K562 (cell line): ENCODE measurements at regions not wholly inside any gene's neighbourhood (a gene's known extent, or its start where the extent isn't known, plus 50 kb on each side); places are given as distances from the start of the nearest gene placed in this dataset.

Experiments used
- ATAC-seq: fragments of 200-7000 bp; cut with Tn5 transposase; 3 replicates; pipeline ENCODE4 v1.9.1; 2020; ENCODE audit warnings: moderate library complexity
- BruUV-seq: library from RNA; stranded (reverse); fragments of 400-500 nt; replicated peaks from 2 replicates; lab custom pipeline; 2021; lab: Mats Ljungman, UMichigan
- CTCF ChIA-PET: fragments of 300-600 bp; formaldehyde crosslinking; extraction: SDS; loops from one replicate; lab custom pipeline; 2021; ENCODE audit warnings: low intra/inter-chr PET ratio; lab: Yijun Ruan, JAX
- POLR2A ChIA-PET: fragments of 300-600, 350-650 bp; sonication (Branson Sonifier 250); formaldehyde crosslinking; extraction: SDS; loops from one replicate; lab custom pipeline; 2021; ENCODE audit warnings: antibody characterized with exemption, inconsistent platforms; lab: Yijun Ruan, JAX
- DNase-seq, 4 experiments: peaks; one replicate each; pipeline versions ENCODE4 v3.0.0 to v3.0.0-alpha.2; 2011 to 2018; ENCODE audit warnings: low spot score in 3 of 4, mixed read lengths in 3 of 4; ENCODE audit errors: extremely low read depth in 1 of 4
- FAIRE-seq: peaks from 2 replicates; lab custom pipeline; 2011; peaks lifted over from hg19 to GRCh38; lab: Jason Lieb, UNC
- H2AFZ ChIP-seq: 2 replicates; pipeline ENCODE4 v1.6.0; 2011; ENCODE audit warnings: low read depth, low read length, control low read depth, inconsistent platforms
- H3K27ac ChIP-seq: fragments of 200-600 bp; 3 replicates; pipeline ENCODE4 v1.8.0; 2011; ENCODE audit warnings: low read depth, mild to moderate bottlenecking, control low read depth, inconsistent platforms, low read length, moderate library complexity, mixed read lengths; ENCODE audit errors: extremely low read depth
- H3K27me3 ChIP-seq, 2 experiments: fragments of 300-600 bp in 1 of 2; 2 replicates in 1 of 2; 3 replicates in 1 of 2; pipeline versions ENCODE4 v1.6.0 to v1.8.0; 2011; ENCODE audit warnings: inconsistent platforms in 2 of 2, low read length in 2 of 2, mild to moderate bottlenecking in 1 of 2, mixed read lengths in 1 of 2, moderate library complexity in 1 of 2; ENCODE audit not compliant: control insufficient read depth in 2 of 2, insufficient read depth in 2 of 2
- H3K36me3 ChIP-seq: fragments of 300-600 bp; 3 replicates; pipeline ENCODE4 v1.8.0; 2011; ENCODE audit warnings: mild to moderate bottlenecking, low read length, inconsistent platforms; ENCODE audit not compliant: control insufficient read depth, insufficient read depth
- H3K4me1 ChIP-seq, 2 experiments: fragments of 200-600 bp in 1 of 2; replicated peaks in 1 of 2; 2 replicates in 1 of 2; 3 replicates in 1 of 2; pipeline versions ENCODE4 v1.5.1 to v1.8.0; 2011; ENCODE audit warnings: inconsistent platforms in 2 of 2, low read length in 2 of 2, mild to moderate bottlenecking in 1 of 2, mixed read lengths in 1 of 2, moderate library complexity in 1 of 2; ENCODE audit not compliant: control insufficient read depth in 2 of 2, insufficient read depth in 2 of 2
- H3K4me2 ChIP-seq: 2 replicates; pipeline ENCODE4 v1.6.1; 2011; ENCODE audit warnings: low read length, control low read depth, inconsistent platforms, mixed read lengths; ENCODE audit not compliant: insufficient read depth
- H3K4me3 ChIP-seq: fragments of 200-600 bp; sonication (generic), shearing (Covaris generic); 2 replicates; pipeline ENCODE4 v1.5.1; 2016; ENCODE audit warnings: control low read depth, inconsistent platforms
- H3K79me2 ChIP-seq: fragments of 200-600 bp; 3 replicates; pipeline ENCODE4 v1.8.0; 2011; ENCODE audit warnings: low read length, inconsistent platforms; ENCODE audit not compliant: control insufficient read depth, insufficient read depth
- H3K9ac ChIP-seq, 2 experiments: 2 replicates each; pipeline versions ENCODE4 v1.6.0 to v1.6.1; 2011; ENCODE audit warnings: low read depth in 2 of 2, low read length in 2 of 2, control low read depth in 1 of 2, inconsistent platforms in 1 of 2, mild to moderate bottlenecking in 1 of 2, mixed read lengths in 1 of 2; ENCODE audit not compliant: insufficient read depth in 1 of 2
- H3K9me1 ChIP-seq: one replicate; pipeline ENCODE4 v1.6.0; 2011; ENCODE audit warnings: inconsistent platforms, mild to moderate bottlenecking, low read length, moderate library complexity; ENCODE audit not compliant: control insufficient read depth, insufficient read depth
- H3K9me3 ChIP-seq: replicated peaks from 2 replicates; pipeline ENCODE4 v1.5.1; 2011; ENCODE audit warnings: low read depth, low read length, inconsistent platforms; ENCODE audit not compliant: control insufficient read depth, insufficient read depth
- H4K20me1 ChIP-seq: replicated peaks from 2 replicates; pipeline ENCODE4 v1.6.1; 2011; ENCODE audit warnings: low read length, inconsistent platforms, mixed read lengths; ENCODE audit not compliant: control insufficient read depth, insufficient read depth
- AFF4 ChIP-seq: sonication (generic); formaldehyde crosslinking; IDR thresholded peaks from 2 replicates; pipeline ENCODE4 v1.8.0; 2023; ENCODE audit warnings: mild to moderate bottlenecking, missing genetic modification reagents
- RBM25 ChIP-seq: fragments of 200-400 bp; formaldehyde crosslinking; IDR thresholded peaks from 2 replicates; pipeline ENCODE4 v1.6.1; 2018; ENCODE audit warnings: low read length, low read depth, moderate library complexity; ENCODE audit not compliant: severe bottlenecking
- RFX1 ChIP-seq: fragments of 450-650 bp; IDR thresholded peaks from 2 replicates; pipeline ENCODE4 v1.6.1; 2016; ENCODE audit warnings: mild to moderate bottlenecking, moderate library complexity
- TEAD2 ChIP-seq: fragments of 450-650 bp; IDR thresholded peaks from 2 replicates; pipeline ENCODE4 v1.6.1; 2016; ENCODE audit warnings: missing genetic modification characterization, control low read depth, missing compliant biosample characterization
- TRIM28 ChIP-seq: fragments of 450-650 bp; IDR thresholded peaks from 2 replicates; pipeline ENCODE4 v1.6.1; 2017
- U2AF1 ChIP-seq: fragments of 200-400 bp; formaldehyde crosslinking; optimal IDR thresholded peaks from 2 replicates; pipeline ENCODE3; 2017; ENCODE audit warnings: mild to moderate bottlenecking, low read depth, low read length, moderate library complexity
- XRCC3 ChIP-seq: fragments of 450-650 bp; IDR thresholded peaks from 2 replicates; pipeline ENCODE4 v1.6.1; 2017; ENCODE audit warnings: mild to moderate bottlenecking, moderate library complexity
- WGBS: fragments of 100-300 bp; shearing (Covaris generic); methylation state at CpG from one replicate; pipeline ENCODE4 v1.1.6; 2016; ENCODE audit warnings: low coverage, mixed read lengths; ENCODE audit not compliant: insufficient coverage; ENCODE audit errors: missing lambda C conversion rate; 5-methylcytosine and 5-hydroxymethylcytosine counted together
- in situ Hi-C: fragments of 300-500 bp; cut with MboI; formaldehyde crosslinking; loops from 4 replicates; pipeline ENCODE4 v1.15.0; 2018; ENCODE audit warnings: inconsistent platforms, mixed read lengths
- intact Hi-C: fragments of 100-400 bp; cut with micrococcal nuclease; formaldehyde crosslinking; loops from 2 replicates; pipeline ENCODE4 v1.14.2; 2022
- TF ChIP-seq, protein P1 (sequence below): fragments of 200-800 bp; sonication (Bioruptor generic); IDR thresholded peaks from 2 replicates; pipeline ENCODE4 v1.6.1; 2017; ENCODE audit warnings: missing genetic modification characterization, missing compliant biosample characterization
- TF ChIP-seq, protein P2 (sequence below), 2 experiments: fragments of 450-650 bp in 1 of 2; IDR thresholded peaks; 2 replicates each; pipeline ENCODE4 v1.6.1; 2011 to 2017; ENCODE audit warnings: low read depth in 2 of 2, antibody characterized with exemption in 1 of 2, borderline replicate concordance in 1 of 2, low read length in 1 of 2, mild to moderate bottlenecking in 1 of 2, mixed read lengths in 1 of 2; ENCODE audit not compliant: control insufficient read depth in 1 of 2
- TF ChIP-seq, protein P3 (sequence below), 2 experiments: fragments of 450-650 bp in 1 of 2; sonication (generic) in 1 of 2; formaldehyde crosslinking in 1 of 2; IDR thresholded peaks in 1 of 2; conservative IDR thresholded peaks in 1 of 2; 2 replicates each; pipeline versions ENCODE4 v1.6.1 to v1.8.1; 2016 to 2023; ENCODE audit warnings: mild to moderate bottlenecking in 2 of 2, moderate library complexity in 2 of 2, inconsistent platforms in 1 of 2, missing genetic modification reagents in 1 of 2

GRCh38 chr11:116109228-116109627 is 605.0 kb upstream of the CADM1 start (continued):
- no peak for TF ChIP-seq RBM25

DNA sequence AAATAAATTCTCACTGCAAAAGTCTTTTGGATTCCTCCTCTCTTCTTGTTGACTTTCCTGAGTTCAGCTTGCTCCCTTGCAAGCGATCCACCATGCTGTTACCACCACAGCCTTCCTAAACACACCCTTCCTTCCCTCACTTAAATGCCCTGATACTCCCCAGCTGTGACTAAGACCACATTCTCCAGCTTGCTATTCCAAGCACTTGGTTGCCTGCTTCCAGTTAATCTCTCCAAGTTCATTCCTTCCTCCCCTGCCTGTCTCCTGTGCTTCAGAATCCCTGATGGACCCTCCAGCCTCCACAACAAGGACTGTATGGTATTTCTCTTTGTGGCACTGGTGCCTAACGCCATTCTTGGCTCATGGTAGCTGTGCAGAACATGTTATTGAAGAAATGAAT is 603.9 kb upstream of the CADM1 start:
- intact Hi-C loops = no loop called here
- no peak for DNase-seq
- Histone ChIP-seq H3K36me3 (no peaks in the 10 kb centered on the region), H3K27me3 (no peaks in the 10 kb centered on the region), H3K4me1 (no peaks in the 10 kb centered on the region), H3K9me1 (no peaks in the 10 kb centered on the region), H3K4me2 (no peak overlapping the region), H3K27ac (no peak overlapping the region), H3K79me2 (no peaks in the 10 kb centered on the region), H3K9ac (no peak overlapping the region), H3K4me3 (no peak overlapping the region), H2AFZ (no peak overlapping the region), H3K9me3 (no peaks in the 10 kb centered on the region), H4K20me1 (no peaks in the 10 kb centered on the region)
- no TSS peak for BruUV-seq
- no peak for FAIRE-seq
- WGBS = 3% methylated on average over 2 of the region's 2 CpGs
- POLR2A ChIA-PET = no interaction called here
- in situ Hi-C loops = no loop called here
- no peak for ATAC-seq
- CTCF ChIA-PET = no interaction called here
- TF ChIP-seq TRIM28 (no peak), XRCC3 (no peak), TEAD2 (tag) (no peak), RFX1 (no peak), AFF4 (CRISPR knock-in tag) (no peak), U2AF1 (no peak)
- TF ChIP-seq, protein P1, sequence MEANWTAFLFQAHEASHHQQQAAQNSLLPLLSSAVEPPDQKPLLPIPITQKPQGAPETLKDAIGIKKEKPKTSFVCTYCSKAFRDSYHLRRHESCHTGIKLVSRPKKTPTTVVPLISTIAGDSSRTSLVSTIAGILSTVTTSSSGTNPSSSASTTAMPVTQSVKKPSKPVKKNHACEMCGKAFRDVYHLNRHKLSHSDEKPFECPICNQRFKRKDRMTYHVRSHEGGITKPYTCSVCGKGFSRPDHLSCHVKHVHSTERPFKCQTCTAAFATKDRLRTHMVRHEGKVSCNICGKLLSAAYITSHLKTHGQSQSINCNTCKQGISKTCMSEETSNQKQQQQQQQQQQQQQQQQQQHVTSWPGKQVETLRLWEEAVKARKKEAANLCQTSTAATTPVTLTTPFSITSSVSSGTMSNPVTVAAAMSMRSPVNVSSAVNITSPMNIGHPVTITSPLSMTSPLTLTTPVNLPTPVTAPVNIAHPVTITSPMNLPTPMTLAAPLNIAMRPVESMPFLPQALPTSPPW (CRISPR knock-in tag) = no peak
- TF ChIP-seq, protein P2, sequence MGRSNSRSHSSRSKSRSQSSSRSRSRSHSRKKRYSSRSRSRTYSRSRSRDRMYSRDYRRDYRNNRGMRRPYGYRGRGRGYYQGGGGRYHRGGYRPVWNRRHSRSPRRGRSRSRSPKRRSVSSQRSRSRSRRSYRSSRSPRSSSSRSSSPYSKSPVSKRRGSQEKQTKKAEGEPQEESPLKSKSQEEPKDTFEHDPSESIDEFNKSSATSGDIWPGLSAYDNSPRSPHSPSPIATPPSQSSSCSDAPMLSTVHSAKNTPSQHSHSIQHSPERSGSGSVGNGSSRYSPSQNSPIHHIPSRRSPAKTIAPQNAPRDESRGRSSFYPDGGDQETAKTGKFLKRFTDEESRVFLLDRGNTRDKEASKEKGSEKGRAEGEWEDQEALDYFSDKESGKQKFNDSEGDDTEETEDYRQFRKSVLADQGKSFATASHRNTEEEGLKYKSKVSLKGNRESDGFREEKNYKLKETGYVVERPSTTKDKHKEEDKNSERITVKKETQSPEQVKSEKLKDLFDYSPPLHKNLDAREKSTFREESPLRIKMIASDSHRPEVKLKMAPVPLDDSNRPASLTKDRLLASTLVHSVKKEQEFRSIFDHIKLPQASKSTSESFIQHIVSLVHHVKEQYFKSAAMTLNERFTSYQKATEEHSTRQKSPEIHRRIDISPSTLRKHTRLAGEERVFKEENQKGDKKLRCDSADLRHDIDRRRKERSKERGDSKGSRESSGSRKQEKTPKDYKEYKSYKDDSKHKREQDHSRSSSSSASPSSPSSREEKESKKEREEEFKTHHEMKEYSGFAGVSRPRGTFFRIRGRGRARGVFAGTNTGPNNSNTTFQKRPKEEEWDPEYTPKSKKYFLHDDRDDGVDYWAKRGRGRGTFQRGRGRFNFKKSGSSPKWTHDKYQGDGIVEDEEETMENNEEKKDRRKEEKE (IDR thresholded peaks at IDR 0.05; ENCODE audit: borderline replicate concordance in 1 of 2, control insufficient read depth in 1 of 2, low read depth in 2 of 2, low read length in 1 of 2) = no peak
- TF ChIP-seq, protein P3, sequence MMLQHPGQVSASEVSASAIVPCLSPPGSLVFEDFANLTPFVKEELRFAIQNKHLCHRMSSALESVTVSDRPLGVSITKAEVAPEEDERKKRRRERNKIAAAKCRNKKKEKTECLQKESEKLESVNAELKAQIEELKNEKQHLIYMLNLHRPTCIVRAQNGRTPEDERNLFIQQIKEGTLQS (IDR thresholded peaks at IDR 0.05) = no peak
- TF ChIP-seq, protein P3 (CRISPR knock-in tag; conservative IDR thresholded peaks at IDR 0.05) = no peak
